Psoas muscle (tissue), 7 donors: ENCODE measurements at regions not wholly inside any gene's neighbourhood (a gene's known extent, or its start where the extent isn't known, plus 50 kb on each side); places are given as distances from the start of the nearest gene placed in this dataset.
"Not testable (repeated sequence)": the region's sequence is repeated elsewhere in the genome, so short reads cannot be mapped to it uniquely, and the experiment has no call there.

Experiments
- ATAC-seq, 4 donors: fragments of 200-7000 bp; cut with Tn5 transposase; one replicate each; pipeline ENCODE4 v1.9.1; 2020; ENCODE audit warnings: moderate library complexity in 3 of 4, mild to moderate bottlenecking in 2 of 4
- DNase-seq, 2 donors: peaks; one replicate each; pipeline ENCODE4 v3.0.0-alpha.2; 2020
- H3K27ac ChIP-seq: fragments of 200-600 bp; one replicate; pipeline ENCODE4 v1.8.0; 2022
- H3K27me3 ChIP-seq, 3 donors: fragments of 200-600 bp in 1 of 3; one replicate each; pipeline versions ENCODE4 v1.6.1 to v1.8.0; 2013 to 2022; ENCODE audit warnings: low read length in 2 of 3, mild to moderate bottlenecking in 2 of 3, moderate library complexity in 1 of 3; ENCODE audit not compliant: insufficient read depth in 3 of 3
- H3K36me3 ChIP-seq, 2 donors: fragments of 200-600 bp in 1 of 2; one replicate each; pipeline versions ENCODE4 v1.6.1 to v1.8.0; 2013 to 2022; ENCODE audit warnings: low read depth in 1 of 2, mild to moderate bottlenecking in 1 of 2, moderate library complexity in 1 of 2; ENCODE audit not compliant: insufficient read depth in 1 of 2
- H3K4me1 ChIP-seq: fragments of 200-600 bp; one replicate; pipeline ENCODE4 v1.8.0; 2022
- H3K4me3 ChIP-seq: fragments of 200-600 bp; one replicate; pipeline ENCODE4 v1.8.0; 2022; ENCODE audit warnings: mild to moderate bottlenecking
- H3K9me3 ChIP-seq: fragments of 200-600 bp; one replicate; pipeline ENCODE4 v1.8.0; 2022
- CTCF ChIP-seq: fragments of 200-600 bp; IDR thresholded peaks from one replicate; pipeline ENCODE4 v1.8.0; 2022; ENCODE audit warnings: antibody characterized with exemption
- WGBS, 3 donors: extraction: QIAGEN DNeasy Blood & Tissue Kit; methylation state at CpG; one replicate each; pipeline versions ENCODE4 v1.1.6 to v1.1.7; 2013; 5-methylcytosine and 5-hydroxymethylcytosine counted together
- intact Hi-C, 2 donors: fragments of 100-400 bp; cut with DNase I; formaldehyde crosslinking; loops; one replicate each; pipeline versions ENCODE4 v1.11.0 to v1.14.2; 2022
- donor health status: healthy with polysubstance abuse.
- donor health status: DM: no; HTN: no; CAD: no; lungs with moderate emphysema.
- donor health status: Bipolar disorder and iron deficiency.
- donor health status: healthy.
- donor health status: DM: yes; HTN: yes; CAD: no.
- donor health status: DM: no; HTN: no; CAD: no.
- donor health status: DM: yes; HTN: yes; CAD: no.

GRCh38 chr1:190001187-190001586, 476.5 kb downstream of the BRINP3 start:
- no peak overlapping the region for H3K27ac ChIP-seq
- intact Hi-C loops, result no loop called here
- no peak for ATAC-seq

GRCh38 chr1:190003376-190003775, 474.3 kb downstream of the BRINP3 start:
- intact Hi-C loops, result no loop called here
- H3K4me1 ChIP-seq, result no peaks in the 10 kb centered on the region
- no peaks in the 10 kb centered on the region for H3K9me3 ChIP-seq
- no peak overlapping the region for H3K4me3 ChIP-seq
- no peaks in the 10 kb centered on the region for H3K36me3 ChIP-seq
- TF ChIP-seq CTCF, result no peak
- H3K27me3 ChIP-seq, result no peaks in the 10 kb centered on the region
- H3K27ac ChIP-seq, result no peak overlapping the region
- ATAC-seq, result no peak
- DNase-seq, result no peak

More at GRCh38 chr1:190001187-190001586, 476.5 kb downstream of the BRINP3 start:
- WGBS, 3 donors, result 78 to 88% (median 81%) methylated on average over 2 of the region's 2 CpGs
- H3K4me1 ChIP-seq, result no peaks in the 10 kb centered on the region
- no peaks in the 10 kb centered on the region for H3K27me3 ChIP-seq
- H3K9me3 ChIP-seq, result no peaks in the 10 kb centered on the region
- DNase-seq, result no peak
- no peak for TF ChIP-seq CTCF
- no peaks in the 10 kb centered on the region for H3K36me3 ChIP-seq
- H3K4me3 ChIP-seq, result no peak overlapping the region

- no peaks in the 10 kb centered on the region for H3K36me3 ChIP-seq
- ATAC-seq (no peak), DNase-seq (no peak)
- no peaks in the 10 kb centered on the region for H3K4me1 ChIP-seq
- no peak overlapping the region for H3K4me3 ChIP-seq
- no peak for TF ChIP-seq CTCF
- H3K9me3 ChIP-seq, result no peaks in the 10 kb centered on the region
- H3K27me3 ChIP-seq, result no peaks in the 10 kb centered on the region
- H3K27ac ChIP-seq, result no peak overlapping the region
- intact Hi-C loops, result no loop called here
- WGBS, 3 donors, result 88 to 90% (median 88%) methylated on average over 4 of the region's 4 CpGs
Measured at GRCh38 chr1:190011585-190011984, 466.1 kb downstream of the BRINP3 start.

- H3K9me3 ChIP-seq, H3K4me1 ChIP-seq, ATAC-seq, H3K27ac ChIP-seq, DNase-seq, H3K27me3 ChIP-seq, H3K36me3 ChIP-seq, intact Hi-C loops, H3K4me3 ChIP-seq: not testable (repeated sequence)
- WGBS, 3 donors, result 93 to 97% (median 94%) methylated on average over 16 of the region's 16 CpGs
Measured at GRCh38 chr1:190019151-190019550, 458.5 kb downstream of the BRINP3 start.

- H3K27me3 ChIP-seq, result no peaks in the 10 kb centered on the region
- no peak overlapping the region for H3K4me3 ChIP-seq
- no peak for TF ChIP-seq CTCF
- intact Hi-C loops, result no loop called here
- no peak for DNase-seq
- H3K36me3 ChIP-seq, result no peaks in the 10 kb centered on the region
- H3K27ac ChIP-seq, result no peak overlapping the region
- ATAC-seq, result no peak
- peaks cover 6% of the 10 kb centered on the region for H3K9me3 ChIP-seq
- no peaks in the 10 kb centered on the region for H3K4me1 ChIP-seq
- WGBS, 3 donors, result 87 to 95% (median 92%) methylated on average over 6 of the region's 6 CpGs
Measured at GRCh38 chr1:190019717-190020116, 457.9 kb downstream of the BRINP3 start.
